Mucosa of descending colon (tissue), 3 donors: ENCODE measurements at regions not wholly inside any gene's neighbourhood (a gene's known extent, or its start where the extent isn't known, plus 50 kb on each side); places are given as distances from the start of the nearest gene placed in this dataset.

Experiments used
- ATAC-seq: fragments of 200-7000 bp; cut with Tn5 transposase; one replicate; pipeline ENCODE4 v1.9.1; 2020; ENCODE audit warnings: mild to moderate bottlenecking, moderate library complexity
- DNase-seq, 3 donors: peaks; one replicate each; pipeline ENCODE4 v3.0.0-alpha.2; 2020
- H3K36me3 ChIP-seq: fragments of 200-600 bp; one replicate; pipeline ENCODE4 v1.8.0; 2021; ENCODE audit warnings: low read depth, mild to moderate bottlenecking
- H3K4me1 ChIP-seq: fragments of 200-600 bp; one replicate; pipeline ENCODE4 v1.8.0; 2021; ENCODE audit warnings: low read depth, mild to moderate bottlenecking
- H3K4me3 ChIP-seq: fragments of 200-600 bp; one replicate; pipeline ENCODE4 v1.8.0; 2021; ENCODE audit warnings: mild to moderate bottlenecking
- H3K9me3 ChIP-seq: fragments of 200-600 bp; one replicate; pipeline ENCODE4 v1.8.0; 2021; ENCODE audit warnings: mild to moderate bottlenecking
- CTCF ChIP-seq: fragments of 200-600 bp; IDR thresholded peaks from one replicate; pipeline ENCODE4 v1.8.0; 2022; ENCODE audit warnings: antibody characterized with exemption, mild to moderate bottlenecking
- intact Hi-C, 2 donors: fragments of 100-400 bp; cut with DNase I in 1 of 2; cut with micrococcal nuclease in 1 of 2; formaldehyde crosslinking; loops; one replicate each; pipeline versions ENCODE4 v1.11.0 to v1.11.1; 2022; cut with DNase I, micrococcal nuclease
- donor health status: DM: no; HTN: no; CAD: no; lungs with moderate emphysema.
- donor health status: DM: no; HTN: no; CAD: no.
- donor health status: DM: no; HTN: yes; CAD: no.

GRCh38 chr1:232169436-232169835 is 460.5 kb downstream of the SIPA1L2 start:
- Histone ChIP-seq H3K36me3 (no peaks in the 10 kb centered on the region), H3K4me3 (no peak overlapping the region), H3K9me3 (no peaks in the 10 kb centered on the region), H3K4me1 (no peaks in the 10 kb centered on the region)
- intact Hi-C loops: no loop called here
- DNase-seq (no peak), ATAC-seq (no peak)
- TF ChIP-seq CTCF: no peak

GRCh38 chr1:232168508-232168907 is 461.4 kb downstream of the SIPA1L2 start:
- Histone ChIP-seq H3K36me3 (no peaks in the 10 kb centered on the region), H3K4me1 (no peaks in the 10 kb centered on the region), H3K9me3 (no peaks in the 10 kb centered on the region), H3K4me3 (no peak overlapping the region)
- no peak for TF ChIP-seq CTCF
- DNase-seq (peak in 1 of 3 donors; percentile 9), ATAC-seq (peak; percentile 64)
- intact Hi-C loops: no loop called here

GRCh38 chr1:232166942-232167341 is 463.0 kb downstream of the SIPA1L2 start:
- Histone ChIP-seq H3K36me3 (no peaks in the 10 kb centered on the region), H3K9me3 (no peaks in the 10 kb centered on the region), H3K4me1 (no peaks in the 10 kb centered on the region), H3K4me3 (no peak overlapping the region)
- DNase-seq (peak in 1 of 3 donors; percentile 23), ATAC-seq (peak; percentile 51)
- no peak for TF ChIP-seq CTCF
- intact Hi-C loops: no loop called here

- H3K4me1 ChIP-seq: no peaks in the 10 kb centered on the region
These were observed 465.6 kb downstream of the SIPA1L2 start for GRCh38 chr1:232164078-232164963.

GRCh38 chr1:232163533-232163932 is 466.4 kb downstream of the SIPA1L2 start:
- H3K9me3 ChIP-seq: no peaks in the 10 kb centered on the region

More at GRCh38 chr1:232164078-232164963, 465.6 kb downstream of the SIPA1L2 start:
- no peak for ATAC-seq
- no peaks in the 10 kb centered on the region for H3K36me3 ChIP-seq
- intact Hi-C loops: no loop called here
- no peaks in the 10 kb centered on the region for H3K9me3 ChIP-seq
- DNase-seq: no peak
- no peak overlapping the region for H3K4me3 ChIP-seq
- TF ChIP-seq CTCF: no peak

More at GRCh38 chr1:232163533-232163932, 466.4 kb downstream of the SIPA1L2 start:
- H3K4me1 ChIP-seq: no peaks in the 10 kb centered on the region
- DNase-seq: no peak
- no peaks in the 10 kb centered on the region for H3K36me3 ChIP-seq
- no peak for ATAC-seq
- TF ChIP-seq CTCF: no peak
- intact Hi-C loops: no loop called here
- no peak overlapping the region for H3K4me3 ChIP-seq
